Esophagus squamous epithelium (tissue), 4 donors: ENCODE measurements at regions not wholly inside any gene's neighbourhood (a gene's known extent, or its start where the extent isn't known, plus 50 kb on each side); places are given as distances from the start of the nearest gene placed in this dataset.

Experiments
- POLR2A ChIP-seq, 4 donors: fragments of 450-650 bp; IDR thresholded peaks; one replicate each; pipeline ENCODE4 v1.6.1; 2017; ENCODE audit warnings: antibody characterized with exemption in 4 of 4, mild to moderate bottlenecking in 4 of 4, moderate library complexity in 3 of 4
- TF ChIP-seq, protein P1 (sequence below), 6 experiments: fragments of 450-650 bp in 4 of 6; fragments of 200-600 bp in 2 of 6; sonication (generic) in 2 of 6; IDR thresholded peaks; one replicate each; pipeline ENCODE4 v1.5.1; 2016 to 2019; ENCODE audit warnings: antibody characterized with exemption in 6 of 6, mild to moderate bottlenecking in 4 of 6, moderate library complexity in 4 of 6

DNA sequence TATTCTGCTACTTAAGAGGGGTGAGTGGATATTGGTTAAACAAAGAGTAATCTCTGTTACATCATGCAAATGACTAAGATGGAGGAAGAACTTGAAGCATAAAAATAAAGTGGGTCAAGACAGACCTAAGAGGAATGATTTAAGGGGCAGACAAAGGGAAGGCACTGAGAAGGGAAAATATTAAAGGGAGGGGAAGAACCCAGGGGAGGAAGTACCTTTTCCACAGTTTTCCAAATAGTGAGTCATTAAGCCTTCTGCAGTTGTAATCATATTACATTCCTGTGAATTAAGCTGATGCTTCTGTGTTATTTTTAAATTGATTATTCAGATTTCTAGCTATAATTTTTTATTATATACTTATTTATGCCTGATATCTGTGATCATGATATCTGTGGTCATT lies 253.3 kb downstream of the CENPC start:
- no peak for TF ChIP-seq POLR2A (IDR thresholded peaks at IDR 0.05)
- TF ChIP-seq, protein P1, sequence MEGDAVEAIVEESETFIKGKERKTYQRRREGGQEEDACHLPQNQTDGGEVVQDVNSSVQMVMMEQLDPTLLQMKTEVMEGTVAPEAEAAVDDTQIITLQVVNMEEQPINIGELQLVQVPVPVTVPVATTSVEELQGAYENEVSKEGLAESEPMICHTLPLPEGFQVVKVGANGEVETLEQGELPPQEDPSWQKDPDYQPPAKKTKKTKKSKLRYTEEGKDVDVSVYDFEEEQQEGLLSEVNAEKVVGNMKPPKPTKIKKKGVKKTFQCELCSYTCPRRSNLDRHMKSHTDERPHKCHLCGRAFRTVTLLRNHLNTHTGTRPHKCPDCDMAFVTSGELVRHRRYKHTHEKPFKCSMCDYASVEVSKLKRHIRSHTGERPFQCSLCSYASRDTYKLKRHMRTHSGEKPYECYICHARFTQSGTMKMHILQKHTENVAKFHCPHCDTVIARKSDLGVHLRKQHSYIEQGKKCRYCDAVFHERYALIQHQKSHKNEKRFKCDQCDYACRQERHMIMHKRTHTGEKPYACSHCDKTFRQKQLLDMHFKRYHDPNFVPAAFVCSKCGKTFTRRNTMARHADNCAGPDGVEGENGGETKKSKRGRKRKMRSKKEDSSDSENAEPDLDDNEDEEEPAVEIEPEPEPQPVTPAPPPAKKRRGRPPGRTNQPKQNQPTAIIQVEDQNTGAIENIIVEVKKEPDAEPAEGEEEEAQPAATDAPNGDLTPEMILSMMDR (IDR thresholded peaks at IDR 0.05), result no peak
